DND-41 (cell line): ENCODE measurements at regions not wholly inside any gene's neighbourhood (a gene's known extent, or its start where the extent isn't known, plus 50 kb on each side); places are given as distances from the start of the nearest gene placed in this dataset.

Source experiments
- CTCF ChIP-seq: IDR thresholded peaks from 2 replicates; pipeline ENCODE4 v1.5.1; 2012; ENCODE audit warnings: borderline replicate concordance, low read length, moderate library complexity, mild to moderate bottlenecking; ENCODE audit not compliant: poor library complexity, severe bottlenecking; ENCODE audit errors: extremely low read depth
- EZH2 ChIP-seq: IDR thresholded peaks from 3 replicates; pipeline ENCODE4 v1.6.1; 2012; ENCODE audit warnings: borderline replicate concordance, low read depth, mild to moderate bottlenecking, moderate library complexity, low read length, inconsistent platforms; ENCODE audit not compliant: severe bottlenecking

- TF ChIP-seq CTCF: no peak
- no peak for TF ChIP-seq EZH2
Observed at GRCh38 chr4:59537246-59537886, 1662.8 kb upstream of the ADGRL3 start.
